ENCODE measurements at regions not wholly inside any gene's neighbourhood (a gene's known extent, or its start where the extent isn't known, plus 50 kb on each side); places are given as distances from the start of the nearest gene placed in this dataset.
"Not testable (repeated sequence)": the region's sequence is repeated elsewhere in the genome, so short reads cannot be mapped to it uniquely, and the experiment has no call there.

DNA sequence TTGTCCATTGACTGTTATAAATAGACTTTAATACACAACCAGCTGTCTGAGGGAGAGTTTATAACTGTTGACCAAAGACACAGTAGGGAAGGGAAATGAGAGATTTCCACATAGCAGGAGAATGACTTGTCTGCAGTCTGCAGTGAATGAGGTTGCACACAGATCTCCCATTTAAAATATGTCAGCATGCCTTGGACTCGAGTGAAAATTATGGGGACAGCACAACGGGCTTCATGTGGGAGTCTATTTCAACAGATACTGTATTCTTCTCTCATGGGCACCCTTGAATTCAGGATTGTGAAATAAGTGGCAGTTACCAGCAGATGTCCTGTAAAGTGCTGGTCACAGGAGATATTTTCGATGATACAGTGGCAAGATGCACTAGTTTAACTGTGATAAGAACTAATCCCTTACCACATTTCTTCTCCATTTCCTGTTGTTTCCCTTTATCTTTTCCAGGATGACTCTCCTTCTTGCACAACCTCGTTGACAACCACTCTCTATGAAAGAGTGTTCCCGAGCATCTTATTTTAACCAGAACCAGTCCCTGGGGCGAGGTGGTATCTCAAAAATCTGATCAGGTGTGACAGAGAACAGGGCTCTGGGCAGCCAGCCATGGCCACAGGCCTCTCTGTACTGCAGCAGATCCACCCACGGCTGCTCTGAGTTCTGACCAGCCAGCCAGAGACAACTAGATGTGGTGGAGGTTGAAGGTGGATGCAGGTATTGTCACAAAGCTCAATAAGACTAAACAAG lies 51.5 kb upstream of the MAP3K1 start:
- peak; percentile 93 to 95 for DNase-seq

DNA sequence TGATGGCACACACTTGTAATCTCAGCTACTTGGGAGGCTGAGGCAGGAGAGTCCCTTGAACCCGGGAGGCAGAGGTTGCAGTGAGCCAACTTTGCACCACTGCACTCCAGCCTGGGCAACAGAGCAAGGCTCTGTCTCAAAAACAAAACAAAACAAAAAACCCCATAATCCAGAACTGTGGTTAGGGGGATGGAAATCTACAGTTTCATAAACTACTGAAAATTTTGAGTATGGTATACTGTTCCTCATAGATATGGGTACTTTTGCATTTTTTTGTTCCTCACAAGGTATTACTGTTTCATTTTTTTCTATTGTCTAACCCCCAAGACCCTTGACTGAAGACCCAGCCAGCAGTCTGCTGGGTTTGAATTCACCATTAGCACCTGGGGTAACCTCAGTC lies 52.2 kb upstream of the MAP3K1 start:
- no peak for DNase-seq

DNA sequence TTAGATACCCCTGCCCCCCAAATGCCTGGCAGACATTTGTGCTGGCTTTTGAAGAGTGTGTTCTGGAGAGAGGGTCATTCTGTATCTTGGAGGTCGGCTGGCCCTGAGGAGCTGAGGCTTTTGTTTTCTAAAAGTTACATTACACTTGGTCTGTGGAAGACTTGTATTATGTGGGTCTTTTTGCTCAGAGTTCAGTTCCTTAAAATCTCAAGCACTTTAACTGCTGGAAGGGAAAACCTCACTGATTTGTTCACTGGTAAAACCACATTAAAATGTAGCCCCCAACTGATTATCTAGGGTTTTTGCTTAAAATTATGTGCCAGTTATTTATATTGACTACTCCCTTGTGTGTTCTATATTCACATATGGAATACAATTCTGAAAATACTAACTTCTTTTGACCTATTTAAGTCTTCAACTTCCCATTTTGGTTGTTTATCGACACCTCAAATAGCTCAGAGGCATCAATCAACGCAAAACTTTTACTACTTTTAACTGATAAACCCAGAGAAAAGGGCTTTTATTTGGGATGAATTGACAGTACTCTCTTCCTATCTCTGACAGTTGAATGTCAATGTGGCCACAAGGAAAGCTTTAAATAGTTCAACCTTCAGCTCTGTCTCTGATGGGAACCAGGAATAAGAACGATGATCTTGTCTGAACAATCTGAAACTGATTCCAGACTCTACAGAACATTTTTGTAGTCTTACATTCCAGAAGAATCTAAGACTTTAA lies 54.0 kb upstream of the MAP3K1 start:
- peak in 1 of 2 donors; percentile 13 for DNase-seq

DNA sequence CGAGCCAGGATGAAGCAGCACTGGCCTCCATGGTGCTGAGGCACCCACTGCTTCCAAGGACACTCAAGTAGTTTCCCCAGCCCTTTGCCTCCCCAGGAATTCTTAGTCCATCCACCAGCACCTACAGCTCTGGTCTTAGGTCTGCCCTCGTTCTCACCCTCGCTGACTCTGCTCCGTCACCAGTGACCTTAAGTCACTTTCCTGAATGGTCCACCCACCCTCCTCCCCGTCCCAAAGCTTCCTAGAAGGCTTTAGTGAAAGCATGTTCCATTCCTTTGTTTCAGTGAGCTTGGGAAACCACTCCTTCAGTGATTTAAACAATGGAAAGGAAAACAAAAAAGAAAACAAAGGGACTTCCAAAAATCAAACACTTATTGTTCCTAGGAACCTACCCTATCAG lies 54.6 kb upstream of the MAP3K1 start:
- DNase-seq, result no peak

DNA sequence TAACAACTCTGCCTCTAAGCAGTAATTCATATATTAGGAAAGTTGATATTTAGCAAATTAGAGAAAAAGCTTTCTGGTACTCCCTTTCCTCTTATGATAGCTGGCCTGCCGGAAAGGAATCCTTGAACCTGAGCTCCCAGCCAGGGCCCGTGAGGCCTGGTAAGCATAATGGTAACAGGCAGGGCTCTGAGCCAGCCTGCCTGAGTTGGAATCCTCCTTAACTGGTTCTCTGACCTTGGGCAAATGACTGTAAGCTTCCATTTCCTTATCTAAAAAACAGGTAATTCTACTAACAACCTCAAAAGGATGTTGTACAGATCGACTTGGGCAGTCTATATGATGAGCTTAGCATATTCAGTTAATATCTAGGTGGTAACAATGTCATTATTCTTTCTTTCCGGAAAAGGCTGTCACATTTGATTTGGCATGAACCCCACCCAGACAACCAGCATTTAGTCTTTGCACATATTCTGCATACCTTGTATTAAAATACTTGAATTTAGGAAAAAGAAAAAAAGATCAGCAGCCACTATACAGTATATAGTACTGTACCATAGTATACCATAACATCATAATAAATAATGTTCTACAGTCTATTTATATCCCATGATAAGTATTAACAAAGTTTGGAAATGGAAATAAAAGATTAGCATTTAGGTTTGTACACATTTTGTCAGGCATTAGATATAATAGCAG lies 55.7 kb upstream of the MAP3K1 start:
- DNase-seq, result no peak

DNA sequence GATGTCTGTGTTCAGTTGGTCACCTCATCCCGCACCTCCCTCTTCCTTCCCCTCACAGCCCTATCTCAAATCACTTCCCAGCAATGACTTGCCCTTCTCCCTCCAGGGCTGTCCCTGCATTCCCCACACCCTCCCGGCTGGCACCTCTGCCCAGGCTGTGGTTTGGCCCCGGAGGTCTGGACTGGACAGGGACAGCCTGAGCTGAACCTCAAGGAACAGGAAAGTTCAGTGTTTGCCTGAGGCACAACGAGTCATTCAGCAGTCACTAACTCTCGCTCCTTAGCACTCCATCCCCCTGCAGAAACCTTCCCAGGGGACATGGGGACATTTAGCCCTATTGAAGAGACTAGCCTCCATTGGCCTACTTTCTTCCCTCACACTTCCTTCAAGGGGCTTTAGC lies 58.3 kb upstream of the MAP3K1 start:
- no peak for DNase-seq

DNA sequence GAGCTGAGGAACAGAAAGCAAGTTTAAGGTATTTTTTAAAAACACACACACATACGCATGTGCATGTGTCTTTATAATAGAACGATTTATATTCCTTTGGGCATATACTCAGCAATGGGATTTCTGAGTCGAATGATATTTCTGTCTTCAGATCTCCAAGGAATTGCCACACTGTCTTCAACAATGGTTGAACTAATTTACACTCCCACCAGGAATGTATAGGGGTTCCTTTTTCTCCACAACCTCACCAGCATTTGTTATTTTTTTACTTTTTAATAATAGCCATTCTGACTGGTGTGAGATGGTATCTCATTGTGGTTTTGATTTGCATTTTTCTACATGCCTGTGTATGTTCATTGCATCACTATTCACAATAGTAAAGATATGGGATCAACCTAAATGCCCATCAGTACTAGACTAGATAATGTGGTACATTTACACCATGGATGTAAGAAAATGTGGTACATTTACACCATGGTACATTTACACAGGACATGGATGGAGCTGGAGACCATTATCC lies 60.3 kb upstream of the MAP3K1 start:
- no peak for DNase-seq

DNA sequence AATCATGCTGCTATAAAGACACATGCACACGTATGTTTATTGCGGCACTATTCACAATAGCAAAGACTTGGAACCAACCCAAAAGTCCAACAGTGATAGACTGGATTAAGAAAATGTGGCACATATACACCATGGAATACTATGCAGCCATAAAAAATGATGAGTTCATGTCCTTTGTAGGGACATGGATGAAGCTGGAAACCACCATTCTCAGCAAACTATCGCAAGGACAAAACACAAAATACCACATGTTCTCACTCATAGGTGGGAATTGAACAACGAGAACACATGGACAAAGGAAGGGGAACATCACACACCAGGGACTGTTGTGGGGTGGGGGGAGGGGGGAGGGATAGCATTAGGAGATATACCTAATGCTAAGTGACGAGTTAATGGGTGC lies 61.8 kb upstream of the MAP3K1 start:
- DNase-seq, result not testable (repeated sequence)

DNA sequence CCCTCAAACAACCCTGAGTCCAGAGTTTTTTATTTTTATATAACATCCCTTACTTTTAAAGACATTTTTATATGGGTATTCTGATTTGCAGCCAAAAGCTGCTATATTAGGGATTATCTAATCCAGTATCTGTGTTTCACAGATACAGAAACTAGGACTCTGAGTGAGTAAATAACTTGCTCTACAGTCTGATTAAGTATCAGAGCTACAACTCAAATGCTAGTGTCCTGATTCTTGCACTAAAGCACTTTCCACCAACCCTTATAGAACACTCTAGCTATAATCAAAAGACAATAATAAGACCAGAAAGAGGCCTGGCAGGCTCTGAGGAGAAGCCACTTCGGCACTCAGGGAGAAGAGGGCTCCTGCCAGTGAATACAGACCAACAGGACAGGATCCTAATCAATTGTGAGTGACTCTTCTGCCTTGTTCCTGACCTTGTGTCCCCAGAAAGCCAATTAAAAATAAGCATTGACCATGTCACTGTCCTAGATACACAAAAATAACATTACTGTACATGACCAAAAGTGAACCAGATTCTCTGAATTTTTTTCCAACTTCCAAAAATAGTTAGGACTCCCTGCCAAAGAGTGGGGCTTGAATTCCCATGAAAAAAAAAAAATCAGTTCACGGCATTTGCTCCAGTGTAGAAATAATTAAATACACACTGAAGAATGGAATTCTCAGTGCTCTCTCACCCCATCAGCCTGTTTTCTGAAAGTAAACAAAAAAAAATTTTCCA lies 63.6 kb upstream of the MAP3K1 start:
- no peak for DNase-seq

DNA sequence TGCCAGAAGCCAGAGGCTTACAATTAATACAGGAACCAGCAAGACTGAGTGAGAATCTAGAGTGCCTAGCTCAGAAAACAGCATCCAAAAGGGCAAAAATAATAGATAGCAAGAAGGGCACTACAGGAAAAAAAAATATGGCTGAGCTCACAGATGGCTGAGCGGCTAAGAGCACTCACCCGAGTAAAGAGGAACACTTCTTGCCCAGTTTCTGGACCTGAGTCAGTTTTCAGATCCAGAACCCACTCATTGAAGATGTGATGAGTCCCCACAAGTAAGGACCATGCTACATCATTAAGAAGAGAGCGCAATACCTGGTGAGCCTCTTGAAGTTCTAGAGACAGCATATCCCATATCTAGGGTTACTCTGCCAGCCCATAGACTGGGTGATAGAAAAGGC lies 65.5 kb upstream of the MAP3K1 start:
- DNase-seq, result no peak

DNA sequence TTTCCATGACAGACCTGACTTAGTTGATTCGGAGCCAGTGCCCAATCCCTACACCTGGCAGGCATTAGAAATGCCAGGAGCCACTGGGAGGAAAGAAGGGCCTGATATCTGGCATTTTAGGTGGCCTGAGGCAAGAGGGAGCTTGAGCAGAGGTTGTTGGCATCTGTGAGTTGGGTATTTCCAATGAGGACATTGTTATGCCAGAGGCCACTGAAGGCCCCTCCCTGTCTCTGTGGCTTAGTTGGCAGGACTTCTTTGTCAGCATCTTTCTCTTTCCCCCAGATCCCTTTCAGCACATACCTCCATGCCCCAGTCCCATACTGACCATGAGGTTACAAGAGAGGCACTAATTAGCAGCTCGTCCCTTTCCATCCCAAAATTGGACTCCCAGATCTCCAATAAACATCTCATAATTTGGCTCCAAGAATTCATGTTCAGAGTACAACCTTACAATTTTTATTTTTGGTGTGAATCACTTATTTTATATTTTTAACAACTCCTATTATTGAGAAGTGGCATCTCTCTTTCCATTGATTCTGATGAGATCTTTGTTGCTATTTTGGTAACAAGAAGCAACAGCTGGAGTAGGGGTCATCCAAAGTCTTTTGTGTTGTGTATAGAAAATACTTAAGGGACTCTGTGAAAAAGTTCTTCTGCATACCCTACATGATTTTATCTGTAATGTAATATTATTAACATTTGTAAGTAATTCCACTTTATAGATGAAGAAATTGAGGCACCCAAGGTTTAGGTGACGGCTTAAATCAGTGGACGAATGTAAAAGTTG lies 68.6 kb upstream of the MAP3K1 start:
- no peak for DNase-seq

DNA sequence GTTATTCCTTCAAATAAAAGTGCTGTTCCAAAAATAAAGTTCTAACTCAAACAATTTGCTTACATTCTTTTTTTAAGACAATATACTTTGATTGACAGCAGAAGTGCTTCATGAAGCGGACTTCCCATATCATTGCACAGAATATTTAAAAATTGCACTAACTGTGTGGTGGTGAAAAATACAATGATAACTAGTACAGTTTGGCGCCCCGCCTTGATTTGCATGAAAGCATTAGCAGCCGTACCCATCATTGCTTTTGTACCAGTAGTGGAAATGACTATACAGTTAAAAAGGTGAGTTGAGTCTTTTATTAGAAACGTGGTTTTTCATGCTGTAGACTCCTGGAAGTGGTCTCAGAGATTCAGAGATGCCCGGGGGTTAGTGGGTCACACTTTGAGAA lies 69.5 kb upstream of the MAP3K1 start:
- no peak for DNase-seq

DNA sequence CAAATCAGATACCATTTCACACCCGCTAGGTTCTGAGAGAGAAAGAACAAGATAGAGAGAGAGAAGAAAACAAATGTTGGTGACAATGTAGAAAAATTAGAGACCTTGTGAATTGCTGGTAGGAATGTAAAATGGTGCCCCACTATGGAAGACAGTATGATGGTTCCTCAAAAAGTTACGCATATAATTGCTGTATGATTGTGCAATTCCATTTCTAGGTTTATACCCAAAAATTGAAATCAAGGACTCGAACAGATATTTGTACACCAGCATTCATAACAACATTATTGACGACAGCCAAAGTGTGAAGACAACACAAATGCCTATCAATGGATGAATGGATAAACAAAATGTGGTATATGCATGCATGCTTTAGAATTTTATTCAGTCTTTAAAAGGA lies 74.5 kb upstream of the MAP3K1 start:
- no peak for DNase-seq

DNA sequence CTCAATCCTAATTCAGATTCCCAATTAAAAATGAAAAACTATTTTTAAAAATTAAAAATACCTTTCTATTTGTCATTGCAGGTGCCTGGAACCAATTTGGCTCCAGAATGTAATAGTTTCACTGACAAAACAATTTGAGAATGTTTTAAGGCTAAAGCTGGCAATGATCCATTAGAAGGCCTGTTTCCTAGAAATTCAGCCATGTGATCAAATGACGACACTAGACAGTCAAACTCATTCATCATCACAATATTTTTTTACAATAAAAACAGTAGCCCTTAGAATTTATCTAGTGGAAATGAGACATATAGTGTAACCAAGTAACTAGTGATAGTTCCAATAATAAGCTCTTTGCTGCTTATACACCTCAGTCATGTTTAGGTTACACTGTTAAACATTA lies 75.4 kb upstream of the MAP3K1 start:
- no peak for DNase-seq

DNA sequence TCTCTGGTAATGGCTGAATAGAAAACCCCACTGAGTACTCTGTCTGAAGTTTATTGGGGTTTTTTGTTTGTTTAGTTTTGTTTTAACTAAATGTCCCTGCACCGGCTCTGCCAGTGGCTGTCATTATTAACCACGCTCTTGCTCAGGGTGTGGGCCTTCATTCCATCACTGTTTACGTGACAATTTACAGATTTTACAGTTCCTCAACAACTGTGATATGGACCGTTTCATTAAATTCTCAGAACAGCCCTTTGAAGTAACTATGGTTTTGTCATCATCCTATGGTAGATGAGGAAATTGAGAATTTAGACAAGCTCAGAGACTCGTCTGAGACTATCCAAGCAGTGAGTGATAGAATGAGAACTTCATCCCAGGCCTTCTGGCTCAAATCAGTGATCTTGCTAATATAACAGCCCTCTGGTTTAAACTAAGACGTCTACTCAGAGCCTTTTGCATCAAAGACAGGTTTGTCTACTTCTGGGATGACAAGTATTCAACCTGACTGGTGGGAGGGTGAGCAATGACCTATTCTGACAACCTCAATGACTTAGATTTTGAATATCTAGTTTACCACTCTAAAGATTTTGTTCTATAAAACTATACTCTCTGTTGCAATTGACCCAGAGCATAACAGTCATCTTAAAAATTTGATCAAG lies 77.3 kb upstream of the MAP3K1 start:
- peak; percentile 9 to 69 for DNase-seq

DNA sequence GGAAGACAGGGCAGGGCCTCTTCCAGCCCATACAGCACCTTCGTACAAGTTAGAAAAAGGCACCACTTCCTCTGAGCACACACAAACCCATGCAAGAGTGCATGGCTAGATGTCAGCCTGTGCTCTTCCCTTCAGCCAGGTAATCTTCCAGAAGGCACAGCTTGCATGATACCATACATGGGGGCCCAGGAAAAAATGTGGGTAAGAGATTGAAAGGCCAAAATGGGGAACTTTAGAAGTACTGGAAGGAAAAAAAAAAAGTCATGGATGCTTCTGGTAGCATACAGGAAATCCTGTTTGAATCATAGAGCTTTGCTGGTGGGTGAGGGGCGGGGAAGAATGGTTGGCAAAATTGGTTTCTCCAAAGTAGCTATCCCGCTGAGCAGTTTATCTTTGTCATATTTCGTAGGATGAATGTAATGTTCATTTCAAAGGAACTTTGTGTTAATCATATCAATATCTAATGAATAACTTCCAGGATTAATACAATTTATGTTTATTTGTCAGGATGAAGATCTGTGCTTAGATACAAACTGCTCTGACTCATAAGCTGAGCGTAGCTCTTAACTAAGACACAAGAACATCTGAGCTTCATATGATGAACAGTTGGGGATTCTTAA lies 78.2 kb upstream of the MAP3K1 start:
- DNase-seq, result peak; percentile 32 to 61

DNA sequence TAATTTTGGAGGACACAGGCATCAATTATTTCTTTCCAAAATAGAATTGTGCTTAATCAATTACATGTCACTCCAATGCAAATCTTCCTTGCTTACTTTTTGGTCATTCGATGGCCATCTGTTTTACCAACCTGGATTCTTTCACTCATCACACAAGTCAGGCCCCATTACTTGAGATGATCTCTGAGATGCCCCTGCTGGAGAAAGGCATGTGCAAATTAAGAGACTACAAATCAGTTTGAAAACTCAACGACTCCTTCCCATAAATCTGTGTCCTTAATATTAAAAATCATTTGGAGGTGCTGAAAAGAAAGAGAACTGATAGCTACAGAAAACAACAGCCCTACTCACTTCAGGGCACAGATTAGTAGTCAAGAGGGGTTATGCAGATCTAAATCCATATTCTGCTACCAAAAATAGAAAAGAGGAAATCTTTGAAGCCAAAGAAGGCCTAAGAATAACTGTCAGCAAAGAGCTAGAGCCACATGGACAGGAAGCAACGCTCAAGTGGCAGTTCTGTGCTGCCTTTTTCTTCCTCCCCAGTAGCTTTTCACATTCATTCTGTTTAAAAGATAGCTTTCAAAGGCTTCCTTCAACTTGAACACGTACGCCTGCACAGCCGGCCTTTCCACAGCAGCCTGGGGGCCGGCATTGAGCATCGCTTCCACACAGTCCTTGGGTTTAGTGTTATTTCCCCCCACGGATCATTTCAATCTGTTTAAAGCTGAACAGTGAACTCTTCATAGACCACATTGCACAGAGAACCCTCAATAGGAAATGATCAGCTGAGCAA lies 79.3 kb upstream of the MAP3K1 start:
- DNase-seq, result peak; percentile 35 to 50

DNA sequence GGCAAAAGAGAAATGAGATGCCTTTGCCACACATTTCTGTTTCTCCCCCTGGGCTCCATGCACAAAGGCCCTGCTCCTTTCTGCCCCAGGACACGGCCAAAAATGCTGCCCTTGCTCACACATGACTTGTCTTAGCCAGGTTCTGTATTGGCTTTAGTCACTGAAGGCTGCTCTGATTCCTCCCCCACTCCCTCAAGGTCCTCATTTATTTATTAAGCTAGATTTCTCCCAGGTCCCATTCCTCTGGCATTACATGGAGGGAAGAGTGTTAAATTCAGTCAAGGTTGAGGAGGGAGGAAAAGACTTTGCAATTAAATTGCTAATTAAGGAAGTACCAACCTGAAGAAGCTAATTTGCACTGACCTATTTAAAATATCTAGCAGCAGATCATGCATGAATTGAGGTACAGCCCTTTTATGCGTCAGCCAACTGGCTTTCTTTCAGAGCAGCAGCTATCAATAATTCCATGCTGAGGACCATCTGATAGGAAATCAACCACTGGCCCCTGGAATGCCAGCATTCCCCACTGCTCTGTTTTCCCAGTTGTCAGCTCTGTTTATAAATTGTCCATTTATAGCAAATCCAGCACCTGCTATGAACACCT lies 81.2 kb upstream of the MAP3K1 start:
- no peak for DNase-seq

DNA sequence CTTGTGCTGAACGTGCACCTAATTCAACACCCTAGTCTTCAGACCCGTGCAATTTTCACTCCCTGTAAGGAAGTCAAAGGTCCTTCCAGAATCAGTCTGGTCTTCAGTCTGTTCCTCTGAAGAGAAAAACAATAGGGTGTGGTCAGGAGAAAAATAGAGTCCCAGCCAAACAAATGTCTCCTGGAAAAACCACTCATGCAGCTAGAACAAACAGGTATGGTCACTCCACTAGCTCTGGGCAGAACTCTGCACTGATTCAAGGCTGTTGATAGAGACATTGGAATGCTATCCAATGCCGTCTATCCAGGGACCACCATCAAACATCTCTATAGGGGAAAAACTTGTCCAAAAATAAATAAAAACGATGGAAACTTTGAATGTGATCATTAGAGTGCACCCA lies 81.8 kb upstream of the MAP3K1 start:
- DNase-seq, result no peak

DNA sequence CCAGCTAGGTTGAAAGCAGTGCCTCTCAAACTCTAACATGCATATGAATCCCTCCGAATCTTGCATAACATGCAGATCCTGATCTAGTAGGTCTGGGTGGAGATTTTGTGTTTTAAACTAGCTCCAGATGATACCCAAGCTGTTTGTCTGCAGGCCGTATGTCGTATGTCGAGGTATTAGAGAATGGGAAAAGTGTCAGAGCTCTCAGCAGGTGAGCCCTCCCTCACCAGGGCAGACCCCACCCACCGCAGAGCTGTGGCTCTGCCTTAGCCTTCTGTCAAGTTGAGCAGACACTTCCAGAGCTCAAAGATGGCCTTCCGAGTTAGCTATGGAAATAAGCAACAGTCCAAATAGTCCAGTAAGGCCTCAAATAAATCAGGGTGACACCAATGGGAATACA lies 83.2 kb upstream of the MAP3K1 start:
- DNase-seq, result no peak

Measured in inflammatory macrophage (primary cell).